ENCODE measurements at regions not wholly inside any gene's neighbourhood (a gene's known extent, or its start where the extent isn't known, plus 50 kb on each side); places are given as distances from the start of the nearest gene placed in this dataset.
"Not testable (repeated sequence)": the region's sequence is repeated elsewhere in the genome, so short reads cannot be mapped to it uniquely, and the experiment has no call there.

GRCh38 chr3:87957575-87957974 is 101.2 kb downstream of the CGGBP1 start:
- TF ChIP-seq CTCF (conservative IDR thresholded peaks at IDR 0.05; ENCODE audit: low read length) = no peak
- no peak for DNase-seq (ENCODE audit: low read depth)
- no peak overlapping the region for H3K4me3 ChIP-seq (ENCODE audit: low read length)

GRCh38 chr3:87949879-87950208 is 109.0 kb downstream of the CGGBP1 start:
- DNase-seq (ENCODE audit: low read depth) = no peak
- TF ChIP-seq CTCF (conservative IDR thresholded peaks at IDR 0.05; ENCODE audit: low read length) = no peak
- no peak overlapping the region for H3K4me3 ChIP-seq (ENCODE audit: low read length)

GRCh38 chr3:87949189-87949878 is 109.5 kb downstream of the CGGBP1 start:
- DNase-seq (ENCODE audit: low read depth) = no peak
- no peak for TF ChIP-seq CTCF (conservative IDR thresholded peaks at IDR 0.05; ENCODE audit: low read length)
- H3K4me3 ChIP-seq (ENCODE audit: low read length) = no peak overlapping the region

GRCh38 chr3:87946007-87946406 is 112.8 kb downstream of the CGGBP1 start:
- H3K4me3 ChIP-seq (ENCODE audit: low read length); DNase-seq (ENCODE audit: low read depth): not testable (repeated sequence)

- not testable (repeated sequence) for H3K4me3 ChIP-seq (ENCODE audit: low read length); DNase-seq (ENCODE audit: low read depth)
These were observed 116.5 kb downstream of the CGGBP1 start for GRCh38 chr3:87942256-87942655.

- TF ChIP-seq CTCF (conservative IDR thresholded peaks at IDR 0.05; ENCODE audit: low read length) = no peak
- DNase-seq (ENCODE audit: low read depth) = no peak
- no peak overlapping the region for H3K4me3 ChIP-seq (ENCODE audit: low read length)
These were observed 134.3 kb downstream of the CGGBP1 start for GRCh38 chr3:87924485-87924884.

- DNase-seq (ENCODE audit: low read depth) = no peak
- no peak for TF ChIP-seq CTCF (conservative IDR thresholded peaks at IDR 0.05; ENCODE audit: low read length)
- H3K4me3 ChIP-seq (ENCODE audit: low read length) = no peak overlapping the region
These were observed 138.3 kb downstream of the CGGBP1 start for GRCh38 chr3:87920549-87920948.

- H3K4me3 ChIP-seq (ENCODE audit: low read length) = no peak overlapping the region
- DNase-seq (ENCODE audit: low read depth) = no peak
- no peak for TF ChIP-seq CTCF (conservative IDR thresholded peaks at IDR 0.05; ENCODE audit: low read length)
These were observed 157.7 kb downstream of the CGGBP1 start for GRCh38 chr3:87901141-87901540.
